Activated CD8-positive, alpha-beta T cell treated with anti-CD3 and anti-CD28 coated beads for 36 hours (primary cell): ENCODE measurements at regions not wholly inside any gene's neighbourhood (a gene's known extent, or its start where the extent isn't known, plus 50 kb on each side); places are given as distances from the start of the nearest gene placed in this dataset.
"Not testable (repeated sequence)": the region's sequence is repeated elsewhere in the genome, so short reads cannot be mapped to it uniquely, and the experiment has no call there.

Source experiments
- ATAC-seq: fragments of 200-7000 bp; cut with Tn5 transposase; one replicate; pipeline ENCODE4 v1.10.0; 2021; ENCODE audit warnings: mild to moderate bottlenecking, moderate library complexity
- CTCF ChIA-PET: fragments of 350-600 bp; sonication (Branson Sonifier 250); formaldehyde crosslinking; loops from one replicate; lab custom pipeline; 2021; ENCODE audit warnings: antibody characterized with exemption; lab: Charles Lee
- POLR2A ChIA-PET: fragments of 350-600 bp; sonication (Branson Sonifier 250); formaldehyde crosslinking; loops from one replicate; lab custom pipeline; 2021; ENCODE audit warnings: antibody characterized with exemption; lab: Charles Lee
- DNase-seq: peaks from one replicate; pipeline ENCODE4 v3.0.0-alpha.2; 2020
- H3K27ac Mint-ChIP-seq: one replicate; pipeline ENCODE4 v1.8.0; 2021; ENCODE audit warnings: mild to moderate bottlenecking, mixed read lengths
- H3K27me3 Mint-ChIP-seq: one replicate; pipeline ENCODE4 v1.8.0; 2021; ENCODE audit warnings: mixed read lengths
- H3K36me3 Mint-ChIP-seq: one replicate; pipeline ENCODE4 v1.8.0; 2021; ENCODE audit warnings: low read depth, mixed read lengths
- H3K4me1 Mint-ChIP-seq: one replicate; pipeline ENCODE4 v1.8.0; 2021; ENCODE audit warnings: low read depth, mixed read lengths
- H3K4me3 Mint-ChIP-seq: one replicate; pipeline ENCODE4 v1.8.0; 2021; ENCODE audit warnings: mild to moderate bottlenecking, moderate library complexity, mixed read lengths
- H3K9me3 Mint-ChIP-seq: one replicate; pipeline ENCODE4 v1.8.0; 2021; ENCODE audit warnings: mixed read lengths
- intact Hi-C: fragments of 100-400 bp; cut with micrococcal nuclease; formaldehyde crosslinking; loops from one replicate; pipeline ENCODE4 v1.10.0; 2022
- TF ChIP-seq, protein P1 (sequence below): fragments of 200-600 bp; IDR thresholded peaks from one replicate; pipeline ENCODE4 v1.8.0; 2022; ENCODE audit warnings: antibody characterized with exemption, mild to moderate bottlenecking

GRCh38 chr4:189143263-189143952, 797.3 kb upstream of the FRG1 start:
- TF ChIP-seq, protein P1, sequence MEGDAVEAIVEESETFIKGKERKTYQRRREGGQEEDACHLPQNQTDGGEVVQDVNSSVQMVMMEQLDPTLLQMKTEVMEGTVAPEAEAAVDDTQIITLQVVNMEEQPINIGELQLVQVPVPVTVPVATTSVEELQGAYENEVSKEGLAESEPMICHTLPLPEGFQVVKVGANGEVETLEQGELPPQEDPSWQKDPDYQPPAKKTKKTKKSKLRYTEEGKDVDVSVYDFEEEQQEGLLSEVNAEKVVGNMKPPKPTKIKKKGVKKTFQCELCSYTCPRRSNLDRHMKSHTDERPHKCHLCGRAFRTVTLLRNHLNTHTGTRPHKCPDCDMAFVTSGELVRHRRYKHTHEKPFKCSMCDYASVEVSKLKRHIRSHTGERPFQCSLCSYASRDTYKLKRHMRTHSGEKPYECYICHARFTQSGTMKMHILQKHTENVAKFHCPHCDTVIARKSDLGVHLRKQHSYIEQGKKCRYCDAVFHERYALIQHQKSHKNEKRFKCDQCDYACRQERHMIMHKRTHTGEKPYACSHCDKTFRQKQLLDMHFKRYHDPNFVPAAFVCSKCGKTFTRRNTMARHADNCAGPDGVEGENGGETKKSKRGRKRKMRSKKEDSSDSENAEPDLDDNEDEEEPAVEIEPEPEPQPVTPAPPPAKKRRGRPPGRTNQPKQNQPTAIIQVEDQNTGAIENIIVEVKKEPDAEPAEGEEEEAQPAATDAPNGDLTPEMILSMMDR = no peak
- no peak for ATAC-seq
- intact Hi-C loops = no loop called here
- H3K9me3 Mint-ChIP-seq = peaks cover 2% of the 10 kb centered on the region
- no peak for DNase-seq
- H3K27ac Mint-ChIP-seq = no peak overlapping the region
- no peaks in the 10 kb centered on the region for H3K36me3 Mint-ChIP-seq
- ChIA-PET CTCF (interaction anchor here (1.2 kb wide), 1 partner anchor 11 kb away, joined by 3 read pairs; no protein-coding TSS in a partner anchor), POLR2A (no interaction called here)
- H3K4me1 Mint-ChIP-seq = no peaks in the 10 kb centered on the region
- no peak overlapping the region for H3K4me3 Mint-ChIP-seq
- H3K27me3 Mint-ChIP-seq = no peaks in the 10 kb centered on the region

DNA sequence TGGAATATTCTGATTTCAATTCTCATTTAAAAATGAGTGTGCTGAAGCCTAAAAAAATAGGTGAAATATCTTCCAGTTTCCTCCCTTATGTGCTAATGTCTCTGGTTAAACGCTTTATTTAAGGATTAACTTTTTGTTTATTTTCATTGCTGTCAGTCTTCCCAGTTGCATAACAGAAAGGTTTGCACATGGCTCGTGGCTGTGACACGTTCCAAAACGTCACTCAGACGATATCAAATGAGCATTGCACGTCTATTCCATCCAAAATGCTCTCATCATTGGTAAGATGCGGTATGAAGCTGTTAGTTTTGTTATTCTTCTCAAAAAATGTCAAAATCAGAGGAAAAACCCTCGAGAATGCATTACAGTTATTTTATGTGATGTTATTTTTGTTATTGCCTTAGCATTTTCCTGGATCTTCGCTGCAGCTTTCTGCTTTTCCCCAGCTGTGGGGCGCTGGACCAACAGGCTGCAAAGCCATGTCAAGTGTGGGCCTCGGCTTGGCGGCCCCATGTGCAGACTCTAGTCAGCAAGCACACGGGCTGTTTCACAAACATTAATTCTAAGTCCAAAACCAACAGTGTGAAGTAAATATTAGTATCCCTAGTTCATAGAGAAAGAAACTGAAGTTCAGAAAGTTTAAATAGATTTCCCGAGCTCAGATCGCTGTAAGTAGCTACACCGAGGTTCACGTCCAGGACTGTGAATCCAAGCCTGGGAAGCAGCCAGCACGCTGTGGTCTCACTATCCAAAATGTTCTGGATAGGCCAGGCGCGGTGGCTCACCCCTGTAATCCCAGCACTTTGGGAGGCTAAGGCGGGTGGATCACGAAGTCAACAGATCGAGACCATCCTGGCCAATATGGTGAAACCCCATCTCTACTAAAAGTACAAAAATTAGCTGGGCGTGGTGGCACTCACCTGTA, 793.4 kb upstream of the FRG1 start:
- Mint-ChIP-seq H3K4me3 (no peak overlapping the region), H3K4me1 (no peaks in the 10 kb centered on the region), H3K27ac (no peak overlapping the region), H3K27me3 (no peaks in the 10 kb centered on the region), H3K36me3 (no peaks in the 10 kb centered on the region), H3K9me3 (peaks cover 12% of the 10 kb centered on the region)
- ChIA-PET CTCF (no interaction called here), POLR2A (no interaction called here)
- intact Hi-C loops = no loop called here
- TF ChIP-seq, protein P1 = no peak
- no peak for DNase-seq
- ATAC-seq = no peak

GRCh38 chr4:189155083-189155482, 785.6 kb upstream of the FRG1 start:
- POLR2A ChIA-PET, H3K4me1 Mint-ChIP-seq, H3K4me3 Mint-ChIP-seq, H3K36me3 Mint-ChIP-seq, DNase-seq, intact Hi-C loops, ATAC-seq, H3K27ac Mint-ChIP-seq, H3K27me3 Mint-ChIP-seq, CTCF ChIA-PET: not testable (repeated sequence)
- peaks cover 16% of the 10 kb centered on the region for H3K9me3 Mint-ChIP-seq

GRCh38 chr4:189162073-189162789, 778.4 kb upstream of the FRG1 start:
- ATAC-seq (no peak), DNase-seq (no peak)
- Mint-ChIP-seq H3K27ac (no peak overlapping the region), H3K4me1 (no peaks in the 10 kb centered on the region), H3K9me3 (no peaks in the 10 kb centered on the region), H3K27me3 (no peaks in the 10 kb centered on the region), H3K4me3 (no peak overlapping the region), H3K36me3 (no peaks in the 10 kb centered on the region)
- ChIA-PET CTCF (no interaction called here), POLR2A (no interaction called here)
- intact Hi-C loops = no loop called here
- TF ChIP-seq, protein P1 = no peak

GRCh38 chr4:189162888-189163287, 777.8 kb upstream of the FRG1 start:
- no peaks in the 10 kb centered on the region for H3K9me3 Mint-ChIP-seq
- intact Hi-C loops = no loop called here
- no peaks in the 10 kb centered on the region for H3K36me3 Mint-ChIP-seq
- H3K27me3 Mint-ChIP-seq = no peaks in the 10 kb centered on the region
- DNase-seq (no peak), ATAC-seq (no peak)
- no peaks in the 10 kb centered on the region for H3K4me1 Mint-ChIP-seq
- TF ChIP-seq, protein P1 = no peak
- ChIA-PET POLR2A (no interaction called here), CTCF (no interaction called here)
- no peak overlapping the region for H3K4me3 Mint-ChIP-seq
- no peak overlapping the region for H3K27ac Mint-ChIP-seq
